ENCODE measurements at regions not wholly inside any gene's neighbourhood (a gene's known extent, or its start where the extent isn't known, plus 50 kb on each side); places are given as distances from the start of the nearest gene placed in this dataset.
"Not testable (repeated sequence)": the region's sequence is repeated elsewhere in the genome, so short reads cannot be mapped to it uniquely, and the experiment has no call there.

- no peak overlapping the region for H3K27ac ChIP-seq
- ATAC-seq (no peak), DNase-seq (ENCODE audit: low read depth in 1 of 2, low spot score in 1 of 2) (no peak), FAIRE-seq (no peak)
- H3K4me3 ChIP-seq: no peak overlapping the region
- 33% methylated on average over 2 of the region's 2 CpGs for WGBS (ENCODE audit: missing lambda C conversion rate)
- TF ChIP-seq CBX2 (IDR thresholded peaks at IDR 0.05; ENCODE audit: borderline replicate concordance, low read depth): no peak
- no peak for TF ChIP-seq HOXB5 (CRISPR knock-in tag; IDR thresholded peaks at IDR 0.05)
- TF ChIP-seq, protein P1, sequence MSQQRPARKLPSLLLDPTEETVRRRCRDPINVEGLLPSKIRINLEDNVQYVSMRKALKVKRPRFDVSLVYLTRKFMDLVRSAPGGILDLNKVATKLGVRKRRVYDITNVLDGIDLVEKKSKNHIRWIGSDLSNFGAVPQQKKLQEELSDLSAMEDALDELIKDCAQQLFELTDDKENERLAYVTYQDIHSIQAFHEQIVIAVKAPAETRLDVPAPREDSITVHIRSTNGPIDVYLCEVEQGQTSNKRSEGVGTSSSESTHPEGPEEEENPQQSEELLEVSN (IDR thresholded peaks at IDR 0.05; ENCODE audit: borderline replicate concordance, low read depth): no peak
- TF ChIP-seq HDAC2 (IDR thresholded peaks at IDR 0.05): no peak
- TF ChIP-seq TFCP2L1 (CRISPR knock-in tag; IDR thresholded peaks at IDR 0.05): no peak
- no peak for TF ChIP-seq POLR2AphosphoS2 (conservative IDR thresholded peaks at IDR 0.05; ENCODE audit: low read length)
- TF ChIP-seq RFX5 (IDR thresholded peaks at IDR 0.05): no peak
- no peak for TF ChIP-seq CHD4 (IDR thresholded peaks at IDR 0.05; ENCODE audit: borderline replicate concordance)
- TF ChIP-seq EHMT2 (IDR thresholded peaks at IDR 0.05; ENCODE audit: low read depth): no peak
- TF ChIP-seq RNF2 (IDR thresholded peaks at IDR 0.05; ENCODE audit: borderline replicate concordance, low read depth): no peak
- TF ChIP-seq JUNB (IDR thresholded peaks at IDR 0.05): no peak
- no peak for TF ChIP-seq ESRRA (IDR thresholded peaks at IDR 0.05; ENCODE audit: borderline replicate concordance, low read length)
- TF ChIP-seq PBX3 (IDR thresholded peaks at IDR 0.05): no peak
- no peak for TF ChIP-seq FOSL2 (IDR thresholded peaks at IDR 0.05)
- no peak for TF ChIP-seq FOSL2 (CRISPR knock-in tag; IDR thresholded peaks at IDR 0.05)
- TF ChIP-seq MAX (IDR thresholded peaks at IDR 0.05): no peak
- TF ChIP-seq MYC (IDR thresholded peaks at IDR 0.05; ENCODE audit: borderline replicate concordance, low read length): no peak
- POLR2A ChIA-PET: no interaction called here
- no peaks in the 10 kb centered on the region for H3K9me3 ChIP-seq
- CTCF ChIA-PET: no interaction called here
- no peaks in the 10 kb centered on the region for H3K4me1 ChIP-seq
- H3K4me2 ChIP-seq: no peak overlapping the region
These were observed 1427.2 kb upstream of the PCDH10 start for GRCh38 chr4:131721883-131722282.

- WGBS (ENCODE audit: missing lambda C conversion rate): 88% methylated on average over 15 of the region's 24 CpGs
- H3K9me3 ChIP-seq; ATAC-seq; DNase-seq (ENCODE audit: low read depth in 1 of 2, low spot score in 1 of 2); H3K4me2 ChIP-seq; H3K4me1 ChIP-seq; FAIRE-seq; H3K4me3 ChIP-seq; POLR2A ChIA-PET; CTCF ChIA-PET; H3K27ac ChIP-seq: not testable (repeated sequence)
These were observed 1426.0 kb upstream of the PCDH10 start for GRCh38 chr4:131723069-131723468.

GRCh38 chr4:131724847-131725246, 1424.2 kb upstream of the PCDH10 start:
- FAIRE-seq, CTCF ChIA-PET, H3K4me1 ChIP-seq, H3K27ac ChIP-seq, POLR2A ChIA-PET, H3K4me3 ChIP-seq, H3K9me3 ChIP-seq, H3K4me2 ChIP-seq, ATAC-seq: not testable (repeated sequence)
- WGBS (ENCODE audit: missing lambda C conversion rate): 89% methylated on average over 18 of the region's 37 CpGs
- DNase-seq (ENCODE audit: low read depth in 1 of 2, low spot score in 1 of 2): peak in 1 of 2 experiments; percentile 52

- CTCF ChIA-PET; H3K9me3 ChIP-seq; FAIRE-seq; H3K4me2 ChIP-seq; H3K4me3 ChIP-seq; H3K4me1 ChIP-seq; DNase-seq (ENCODE audit: low read depth in 1 of 2, low spot score in 1 of 2); ATAC-seq; POLR2A ChIA-PET; H3K27ac ChIP-seq: not testable (repeated sequence)
- WGBS (ENCODE audit: missing lambda C conversion rate): 94% methylated on average over 11 of the region's 29 CpGs
These were observed 1423.6 kb upstream of the PCDH10 start for GRCh38 chr4:131725521-131725920.

DNA sequence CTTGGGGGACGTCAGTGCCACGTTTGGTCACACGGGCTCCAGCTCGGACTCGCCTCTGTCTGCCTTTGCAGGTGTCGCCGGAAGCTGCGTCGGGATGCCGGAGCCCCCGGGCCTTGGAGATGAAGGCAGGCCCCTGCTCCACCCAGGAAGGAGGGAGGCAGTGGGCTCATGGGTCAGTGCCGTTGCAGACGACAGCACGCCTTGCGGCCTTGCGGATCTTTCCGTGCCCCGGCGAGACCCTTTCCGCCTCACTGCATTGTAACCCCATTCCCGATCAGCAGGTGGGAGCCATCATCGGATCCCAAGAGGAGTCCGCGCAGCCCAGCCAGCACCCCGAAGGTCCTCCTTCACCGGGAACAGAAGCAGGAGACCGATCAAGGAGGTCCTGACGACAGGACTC, 1422.2 kb upstream of the PCDH10 start:
- H3K4me3 ChIP-seq; H3K4me2 ChIP-seq; POLR2A ChIA-PET; H3K9me3 ChIP-seq; ATAC-seq; H3K27ac ChIP-seq; CTCF ChIA-PET; H3K4me1 ChIP-seq; DNase-seq (ENCODE audit: low read depth in 1 of 2, low spot score in 1 of 2); FAIRE-seq: not testable (repeated sequence)
- 82% methylated on average over 6 of the region's 28 CpGs for WGBS (ENCODE audit: missing lambda C conversion rate)

GRCh38 chr4:131727418-131727817, 1421.7 kb upstream of the PCDH10 start:
- POLR2A ChIA-PET; FAIRE-seq; ATAC-seq; CTCF ChIA-PET; H3K9me3 ChIP-seq; H3K4me3 ChIP-seq; H3K4me2 ChIP-seq; H3K4me1 ChIP-seq; DNase-seq (ENCODE audit: low read depth in 1 of 2, low spot score in 1 of 2); H3K27ac ChIP-seq: not testable (repeated sequence)
- WGBS (ENCODE audit: missing lambda C conversion rate): 94% methylated on average over 6 of the region's 40 CpGs

DNA sequence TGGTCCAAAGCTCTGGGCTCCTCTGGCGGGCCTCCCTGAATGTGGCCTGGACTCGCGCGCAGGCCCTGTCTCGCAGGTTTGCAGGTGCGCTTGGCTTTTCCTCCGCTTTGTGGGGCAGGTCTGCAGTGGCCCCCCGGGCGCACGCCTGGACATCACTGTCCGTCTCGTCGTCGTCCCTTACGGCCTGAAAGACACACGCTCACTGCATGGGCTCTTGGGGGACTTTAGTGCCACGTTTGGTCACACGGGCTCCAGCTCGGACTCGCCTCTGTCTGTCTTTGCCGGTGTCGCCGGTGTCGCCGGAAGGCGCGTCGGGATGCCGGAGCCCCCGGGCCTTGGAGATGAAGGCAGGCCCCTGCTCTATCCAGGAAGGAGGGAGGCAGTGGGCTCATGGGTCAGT, 1419.9 kb upstream of the PCDH10 start:
- 81% methylated on average over 23 of the region's 30 CpGs for WGBS (ENCODE audit: missing lambda C conversion rate)
- H3K9me3 ChIP-seq; CTCF ChIA-PET; DNase-seq (ENCODE audit: low read depth in 1 of 2, low spot score in 1 of 2); H3K4me2 ChIP-seq; POLR2A ChIA-PET; ATAC-seq; H3K27ac ChIP-seq; H3K4me1 ChIP-seq; FAIRE-seq; H3K4me3 ChIP-seq: not testable (repeated sequence)

GRCh38 chr4:131729716-131730398, 1419.2 kb upstream of the PCDH10 start:
- H3K9me3 ChIP-seq; FAIRE-seq; DNase-seq (ENCODE audit: low read depth in 1 of 2, low spot score in 1 of 2); H3K4me3 ChIP-seq; H3K27ac ChIP-seq; ATAC-seq; H3K4me2 ChIP-seq; POLR2A ChIA-PET; H3K4me1 ChIP-seq; CTCF ChIA-PET: not testable (repeated sequence)
- 73% methylated on average over 32 of the region's 59 CpGs for WGBS (ENCODE audit: missing lambda C conversion rate)

All from A549 (cell line).